Vagina (tissue), 2 donors: ENCODE measurements at regions not wholly inside any gene's neighbourhood (a gene's known extent, or its start where the extent isn't known, plus 50 kb on each side); places are given as distances from the start of the nearest gene placed in this dataset.

Source experiments
- DNase-seq, 2 donors: peaks; one replicate each; pipeline ENCODE4 v3.0.0-alpha.2; 2017; ENCODE audit errors: extremely low spot score in 2 of 2
- H3K27ac ChIP-seq: fragments of 200-600 bp; sonication (generic); one replicate; pipeline ENCODE4 v1.5.1; 2019
- H3K27me3 ChIP-seq: fragments of 200-600 bp; sonication (generic); one replicate; pipeline ENCODE4 v1.5.1; 2019
- H3K36me3 ChIP-seq, 2 donors: fragments of 200-600 bp; sonication (generic); one replicate each; pipeline ENCODE4 v1.5.1; 2017 to 2019
- H3K4me1 ChIP-seq: fragments of 200-600 bp; sonication (generic); one replicate; pipeline ENCODE4 v1.5.1; 2019
- H3K4me3 ChIP-seq, 2 donors: fragments of 200-600 bp; sonication (generic); 1 replicate in 1 of 2; 2 replicates in 1 of 2; pipeline ENCODE4 v1.5.1; 2016 to 2019
- H3K9me3 ChIP-seq: fragments of 200-600 bp; sonication (generic); one replicate; pipeline ENCODE4 v1.5.1; 2019
- POLR2A ChIP-seq, 2 donors: fragments of 450-650 bp; IDR thresholded peaks; one replicate each; pipeline ENCODE4 v1.6.1; 2017; ENCODE audit warnings: antibody characterized with exemption in 2 of 2, mild to moderate bottlenecking in 2 of 2, moderate library complexity in 2 of 2
- POLR2AphosphoS5 ChIP-seq, 2 donors: sonication (generic); formaldehyde crosslinking; IDR thresholded peaks; one replicate each; pipeline ENCODE4 v1.9.0; 2017; ENCODE audit warnings: antibody characterized with exemption in 2 of 2, mild to moderate bottlenecking in 2 of 2, low read depth in 1 of 2; ENCODE audit not compliant: insufficient read depth in 1 of 2
- intact Hi-C: fragments of 100-400 bp; cut with DNase I; formaldehyde crosslinking; loops from one replicate; pipeline ENCODE4 v1.15.1; 2023
- TF ChIP-seq, protein P1 (sequence below), 3 experiments: fragments of 450-650 bp in 2 of 3; fragments of 200-600 bp in 1 of 3; sonication (generic) in 1 of 3; IDR thresholded peaks; one replicate each; pipeline ENCODE4 v1.5.1; 2017 to 2019; ENCODE audit warnings: antibody characterized with exemption in 3 of 3, mild to moderate bottlenecking in 2 of 3, moderate library complexity in 2 of 3

- Histone ChIP-seq H3K9me3 (no peaks in the 10 kb centered on the region), H3K36me3 (no peaks in the 10 kb centered on the region), H3K4me1 (no peaks in the 10 kb centered on the region), H3K4me3 (no peak overlapping the region), H3K27me3 (no peaks in the 10 kb centered on the region), H3K27ac (no peak overlapping the region)
- intact Hi-C loops: no loop called here
- TF ChIP-seq, protein P1, sequence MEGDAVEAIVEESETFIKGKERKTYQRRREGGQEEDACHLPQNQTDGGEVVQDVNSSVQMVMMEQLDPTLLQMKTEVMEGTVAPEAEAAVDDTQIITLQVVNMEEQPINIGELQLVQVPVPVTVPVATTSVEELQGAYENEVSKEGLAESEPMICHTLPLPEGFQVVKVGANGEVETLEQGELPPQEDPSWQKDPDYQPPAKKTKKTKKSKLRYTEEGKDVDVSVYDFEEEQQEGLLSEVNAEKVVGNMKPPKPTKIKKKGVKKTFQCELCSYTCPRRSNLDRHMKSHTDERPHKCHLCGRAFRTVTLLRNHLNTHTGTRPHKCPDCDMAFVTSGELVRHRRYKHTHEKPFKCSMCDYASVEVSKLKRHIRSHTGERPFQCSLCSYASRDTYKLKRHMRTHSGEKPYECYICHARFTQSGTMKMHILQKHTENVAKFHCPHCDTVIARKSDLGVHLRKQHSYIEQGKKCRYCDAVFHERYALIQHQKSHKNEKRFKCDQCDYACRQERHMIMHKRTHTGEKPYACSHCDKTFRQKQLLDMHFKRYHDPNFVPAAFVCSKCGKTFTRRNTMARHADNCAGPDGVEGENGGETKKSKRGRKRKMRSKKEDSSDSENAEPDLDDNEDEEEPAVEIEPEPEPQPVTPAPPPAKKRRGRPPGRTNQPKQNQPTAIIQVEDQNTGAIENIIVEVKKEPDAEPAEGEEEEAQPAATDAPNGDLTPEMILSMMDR (IDR thresholded peaks at IDR 0.05): no peak
- no peak for TF ChIP-seq POLR2A (IDR thresholded peaks at IDR 0.05)
- TF ChIP-seq POLR2AphosphoS5 (IDR thresholded peaks at IDR 0.05; ENCODE audit: insufficient read depth in 1 of 2, low read depth in 1 of 2): no peak
- no peak for DNase-seq
Observed at GRCh38 chr3:127394984-127395662, 107.3 kb upstream of the PRR20G start.

DNA sequence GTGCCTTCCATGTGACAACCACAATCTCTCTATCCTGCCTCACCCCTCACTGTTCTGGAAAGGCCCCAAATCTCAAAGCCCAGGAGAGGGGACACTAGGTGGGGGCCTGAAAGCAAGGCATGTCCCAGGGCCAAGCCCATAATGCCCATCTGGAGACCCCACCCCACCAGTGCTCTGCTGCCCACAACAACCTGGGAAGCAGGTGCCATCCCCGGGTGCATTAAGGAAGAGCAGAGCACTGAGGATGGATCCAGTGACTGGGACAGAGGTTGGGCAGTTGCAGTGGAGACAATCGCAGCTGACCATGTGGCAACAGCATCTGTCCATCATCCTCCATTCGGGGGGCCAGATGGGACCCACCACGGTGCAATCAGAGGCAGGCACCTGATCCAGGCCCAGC is 106.2 kb upstream of the PRR20G start:
- intact Hi-C loops: no loop called here
- H3K27ac ChIP-seq: no peak overlapping the region
- H3K4me3 ChIP-seq: no peak overlapping the region
- no peaks in the 10 kb centered on the region for H3K9me3 ChIP-seq
- no peak for DNase-seq
- H3K27me3 ChIP-seq: no peaks in the 10 kb centered on the region
- TF ChIP-seq, protein P1 (IDR thresholded peaks at IDR 0.05): no peak
- TF ChIP-seq POLR2A (IDR thresholded peaks at IDR 0.05): no peak
- TF ChIP-seq POLR2AphosphoS5 (IDR thresholded peaks at IDR 0.05; ENCODE audit: insufficient read depth in 1 of 2, low read depth in 1 of 2): no peak
- no peaks in the 10 kb centered on the region for H3K4me1 ChIP-seq
- H3K36me3 ChIP-seq: no peaks in the 10 kb centered on the region

DNA sequence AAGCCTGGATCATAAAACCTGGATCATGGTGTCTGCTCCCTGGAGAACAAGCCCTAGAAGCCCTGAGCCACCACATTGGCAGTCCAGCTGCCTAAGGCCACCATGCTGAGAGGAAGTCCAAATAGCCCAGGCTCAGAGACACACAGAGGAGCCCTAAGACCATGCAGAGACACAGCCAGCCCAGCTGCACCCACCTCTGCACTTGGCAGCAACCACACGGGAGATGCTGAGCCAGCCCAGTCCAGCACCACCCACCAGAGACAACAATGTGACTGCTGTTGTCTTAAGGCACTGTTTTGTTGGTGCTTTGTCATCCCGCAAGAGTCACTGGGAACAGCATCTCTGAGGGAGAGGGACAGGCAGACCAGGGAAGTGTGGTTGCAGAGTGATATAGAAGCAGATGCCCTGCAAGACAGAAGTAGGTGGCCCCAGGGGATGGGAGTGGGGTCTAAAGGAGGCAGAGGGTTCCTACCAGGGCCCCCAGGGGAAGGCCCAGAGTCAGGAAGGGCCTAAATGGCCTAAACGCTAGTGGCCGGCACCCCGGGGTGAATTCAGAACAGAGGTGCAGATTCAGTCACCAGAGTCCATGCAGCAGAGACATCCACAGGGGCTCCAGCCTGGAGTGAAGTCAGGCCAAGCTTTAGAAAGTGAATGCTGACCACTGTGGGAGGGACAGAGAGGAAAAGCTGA is 105.4 kb upstream of the PRR20G start:
- Histone ChIP-seq H3K4me3 (no peak overlapping the region), H3K27me3 (no peaks in the 10 kb centered on the region), H3K27ac (no peak overlapping the region), H3K4me1 (no peaks in the 10 kb centered on the region), H3K9me3 (no peaks in the 10 kb centered on the region), H3K36me3 (no peaks in the 10 kb centered on the region)
- no peak for TF ChIP-seq POLR2AphosphoS5 (IDR thresholded peaks at IDR 0.05; ENCODE audit: insufficient read depth in 1 of 2, low read depth in 1 of 2)
- TF ChIP-seq, protein P1 (IDR thresholded peaks at IDR 0.05): no peak
- TF ChIP-seq POLR2A (IDR thresholded peaks at IDR 0.05): no peak
- no peak for DNase-seq
- intact Hi-C loops: no loop called here

DNA sequence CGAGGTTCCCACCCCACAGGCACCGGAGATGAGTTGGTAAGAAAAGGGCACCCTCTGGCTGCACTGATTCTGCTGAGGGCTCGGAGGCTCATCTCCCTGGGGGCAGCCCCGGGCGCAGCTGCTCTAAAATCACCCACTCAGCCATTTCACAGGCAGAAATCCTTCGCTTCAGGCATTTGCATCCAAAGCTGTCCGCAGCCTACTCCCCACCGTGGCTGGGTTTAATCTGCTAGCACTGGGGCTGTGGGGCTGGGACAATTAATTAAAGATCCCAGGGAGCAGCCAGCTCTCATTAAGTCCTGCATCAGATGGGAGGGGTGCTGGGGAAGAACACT is 104.3 kb upstream of the PRR20G start:
- Histone ChIP-seq H3K9me3 (no peaks in the 10 kb centered on the region), H3K36me3 (no peaks in the 10 kb centered on the region), H3K4me1 (no peaks in the 10 kb centered on the region), H3K27ac (no peak overlapping the region), H3K4me3 (no peak overlapping the region), H3K27me3 (no peaks in the 10 kb centered on the region)
- no peak for DNase-seq
- intact Hi-C loops: no loop called here
- TF ChIP-seq POLR2AphosphoS5 (IDR thresholded peaks at IDR 0.05; ENCODE audit: insufficient read depth in 1 of 2, low read depth in 1 of 2) (no peak), POLR2A (IDR thresholded peaks at IDR 0.05) (no peak)
- TF ChIP-seq, protein P1 (IDR thresholded peaks at IDR 0.05): no peak
